ENCODE measurements at regions not wholly inside any gene's neighbourhood (a gene's known extent, or its start where the extent isn't known, plus 50 kb on each side); places are given as distances from the start of the nearest gene placed in this dataset.

GRCh38 chr7:96408881-96409280 is 87.0 kb upstream of the SLC25A13 start:
- WGBS (ENCODE audit: low lambda C conversion rate, missing lambda C conversion rate): 96% methylated on average over 9 of the region's 9 CpGs
- no peaks in the 10 kb centered on the region for H3K79me2 ChIP-seq
- no peak overlapping the region for H2AFZ ChIP-seq

GRCh38 chr7:96407427-96407826 is 85.5 kb upstream of the SLC25A13 start:
- Histone ChIP-seq H3K4me3 (no peak overlapping the region), H3K4me1 (ENCODE audit: insufficient read depth) (no peaks in the 10 kb centered on the region), H4K20me1 (ENCODE audit: insufficient read depth, poor library complexity, severe bottlenecking) (no peaks in the 10 kb centered on the region), H3K79me2 (no peaks in the 10 kb centered on the region), H3K27ac (no peak overlapping the region), H2AFZ (no peak overlapping the region), H3K36me3 (replicated peaks; ENCODE audit: insufficient read depth, low read depth) (no peaks in the 10 kb centered on the region), H3K9me3 (ENCODE audit: low read depth) (no peaks in the 10 kb centered on the region), H3K4me2 (peak overlapping the region; percentile 38), H3K9me2 (replicated peaks; ENCODE audit: insufficient read depth) (no peaks in the 10 kb centered on the region), H3K27me3 (no peaks in the 10 kb centered on the region)
- TF ChIP-seq CTCF (IDR thresholded peaks at IDR 0.05; ENCODE audit: poor library complexity): no peak
- no peak for TF ChIP-seq EZH2 (IDR thresholded peaks at IDR 0.05; ENCODE audit: borderline replicate concordance)
- TF ChIP-seq EZH2phosphoT487 (IDR thresholded peaks at IDR 0.05; ENCODE audit: low read depth, severe bottlenecking, unreplicated experiment): no peak
- no peak for DNase-seq (ENCODE audit: low spot score)

More at GRCh38 chr7:96408881-96409280, 87.0 kb upstream of the SLC25A13 start:
- Histone ChIP-seq H3K4me1 (ENCODE audit: insufficient read depth) (no peaks in the 10 kb centered on the region), H3K9me3 (ENCODE audit: low read depth) (no peaks in the 10 kb centered on the region), H3K27ac (no peak overlapping the region), H3K4me3 (no peak overlapping the region), H4K20me1 (ENCODE audit: insufficient read depth, poor library complexity, severe bottlenecking) (no peaks in the 10 kb centered on the region), H3K4me2 (no peak overlapping the region), H3K9me2 (replicated peaks; ENCODE audit: insufficient read depth) (no peaks in the 10 kb centered on the region), H3K27me3 (no peaks in the 10 kb centered on the region), H3K36me3 (replicated peaks; ENCODE audit: insufficient read depth, low read depth) (no peaks in the 10 kb centered on the region)
- no peak for DNase-seq (ENCODE audit: low spot score)
- TF ChIP-seq EZH2phosphoT487 (IDR thresholded peaks at IDR 0.05; ENCODE audit: low read depth, severe bottlenecking, unreplicated experiment) (no peak), EZH2 (IDR thresholded peaks at IDR 0.05; ENCODE audit: borderline replicate concordance) (no peak), CTCF (IDR thresholded peaks at IDR 0.05; ENCODE audit: poor library complexity) (no peak)

GRCh38 chr7:96402913-96403312 is 81.0 kb upstream of the SLC25A13 start:
- no peaks in the 10 kb centered on the region for H3K9me2 ChIP-seq (replicated peaks; ENCODE audit: insufficient read depth)
- no peak overlapping the region for H2AFZ ChIP-seq
- no peaks in the 10 kb centered on the region for H4K20me1 ChIP-seq (ENCODE audit: insufficient read depth, poor library complexity, severe bottlenecking)
- H3K4me3 ChIP-seq: no peak overlapping the region
- H3K4me2 ChIP-seq: no peak overlapping the region
- H3K79me2 ChIP-seq: no peaks in the 10 kb centered on the region
- no peaks in the 10 kb centered on the region for H3K4me1 ChIP-seq (ENCODE audit: insufficient read depth)
- no peak overlapping the region for H3K27ac ChIP-seq
- H3K27me3 ChIP-seq: no peaks in the 10 kb centered on the region
- no peak for DNase-seq (ENCODE audit: low spot score)
- no peak for TF ChIP-seq CTCF (IDR thresholded peaks at IDR 0.05; ENCODE audit: poor library complexity)
- TF ChIP-seq EZH2phosphoT487 (IDR thresholded peaks at IDR 0.05; ENCODE audit: low read depth, severe bottlenecking, unreplicated experiment): no peak
- no peak for TF ChIP-seq EZH2 (IDR thresholded peaks at IDR 0.05; ENCODE audit: borderline replicate concordance)
- WGBS (ENCODE audit: low lambda C conversion rate, missing lambda C conversion rate): 73% methylated on average over 1 of the region's 1 CpG
- no peaks in the 10 kb centered on the region for H3K36me3 ChIP-seq (replicated peaks; ENCODE audit: insufficient read depth, low read depth)
- no peaks in the 10 kb centered on the region for H3K9me3 ChIP-seq (ENCODE audit: low read depth)

GRCh38 chr7:96401200-96401599 is 79.3 kb upstream of the SLC25A13 start:
- H3K4me3 ChIP-seq: no peak overlapping the region
- no peak overlapping the region for H3K27ac ChIP-seq
- DNase-seq (ENCODE audit: low spot score): peak; percentile 13
- 71% methylated on average over 2 of the region's 2 CpGs for whole genome bisulfite sequencing (ENCODE audit: low lambda C conversion rate, missing lambda C conversion rate)
- no peaks in the 10 kb centered on the region for H3K9me3 ChIP-seq (ENCODE audit: low read depth)
- H2AFZ ChIP-seq: no peak overlapping the region
- H3K27me3 ChIP-seq: no peaks in the 10 kb centered on the region
- H3K36me3 ChIP-seq (replicated peaks; ENCODE audit: insufficient read depth, low read depth): no peaks in the 10 kb centered on the region
- H3K4me2 ChIP-seq: no peak overlapping the region
- no peak for TF ChIP-seq EZH2 (IDR thresholded peaks at IDR 0.05; ENCODE audit: borderline replicate concordance)
- no peak for TF ChIP-seq CTCF (IDR thresholded peaks at IDR 0.05; ENCODE audit: poor library complexity)
- TF ChIP-seq EZH2phosphoT487 (IDR thresholded peaks at IDR 0.05; ENCODE audit: low read depth, severe bottlenecking, unreplicated experiment): no peak
- no peaks in the 10 kb centered on the region for H3K79me2 ChIP-seq
- H3K9me2 ChIP-seq (replicated peaks; ENCODE audit: insufficient read depth): no peaks in the 10 kb centered on the region
- H4K20me1 ChIP-seq (ENCODE audit: insufficient read depth, poor library complexity, severe bottlenecking): no peaks in the 10 kb centered on the region
- H3K4me1 ChIP-seq (ENCODE audit: insufficient read depth): no peaks in the 10 kb centered on the region
